Progenitor cell of endocrine pancreas (in vitro differentiated cells): ENCODE measurements at regions not wholly inside any gene's neighbourhood (a gene's known extent, or its start where the extent isn't known, plus 50 kb on each side); places are given as distances from the start of the nearest gene placed in this dataset.

Source experiments
- DNase-seq: peaks from one replicate; pipeline ENCODE4 v3.0.0; 2021; ENCODE audit warnings: low spot score; ENCODE audit not compliant: unreplicated experiment
- H3K27ac Mint-ChIP-seq: 2 replicates; pipeline ENCODE4 v1.8.0; 2021; ENCODE audit warnings: mild to moderate bottlenecking, moderate library complexity, mixed read lengths
- H3K27me3 Mint-ChIP-seq: 2 replicates; pipeline ENCODE4 v1.8.0; 2021; ENCODE audit warnings: mixed read lengths
- H3K36me3 Mint-ChIP-seq: 2 replicates; pipeline ENCODE4 v1.8.0; 2022; ENCODE audit warnings: mixed read lengths; ENCODE audit not compliant: insufficient read depth
- H3K4me1 Mint-ChIP-seq: 2 replicates; pipeline ENCODE4 v1.8.0; 2021; ENCODE audit warnings: low read depth, mixed read lengths
- H3K4me3 Mint-ChIP-seq: 2 replicates; pipeline ENCODE4 v1.8.0; 2021; ENCODE audit warnings: low read depth, mild to moderate bottlenecking, moderate library complexity, mixed read lengths
- H3K9me3 Mint-ChIP-seq: 2 replicates; pipeline ENCODE4 v1.8.0; 2021; ENCODE audit warnings: low read depth, mixed read lengths
- TF ChIP-seq, protein P1 (sequence below): fragments of 200-600 bp; sonication (generic); IDR thresholded peaks from one replicate; pipeline ENCODE4 v1.5.0; 2021; ENCODE audit warnings: antibody characterized with exemption, mild to moderate bottlenecking; ENCODE audit not compliant: unreplicated experiment

- Mint-ChIP-seq H3K36me3 (no peaks in the 10 kb centered on the region), H3K27me3 (peaks cover 15% of the 10 kb centered on the region), H3K9me3 (no peaks in the 10 kb centered on the region), H3K4me1 (peaks cover 1% of the 10 kb centered on the region), H3K4me3 (no peak overlapping the region), H3K27ac (no peak overlapping the region)
- DNase-seq: no peak
- TF ChIP-seq, protein P1, sequence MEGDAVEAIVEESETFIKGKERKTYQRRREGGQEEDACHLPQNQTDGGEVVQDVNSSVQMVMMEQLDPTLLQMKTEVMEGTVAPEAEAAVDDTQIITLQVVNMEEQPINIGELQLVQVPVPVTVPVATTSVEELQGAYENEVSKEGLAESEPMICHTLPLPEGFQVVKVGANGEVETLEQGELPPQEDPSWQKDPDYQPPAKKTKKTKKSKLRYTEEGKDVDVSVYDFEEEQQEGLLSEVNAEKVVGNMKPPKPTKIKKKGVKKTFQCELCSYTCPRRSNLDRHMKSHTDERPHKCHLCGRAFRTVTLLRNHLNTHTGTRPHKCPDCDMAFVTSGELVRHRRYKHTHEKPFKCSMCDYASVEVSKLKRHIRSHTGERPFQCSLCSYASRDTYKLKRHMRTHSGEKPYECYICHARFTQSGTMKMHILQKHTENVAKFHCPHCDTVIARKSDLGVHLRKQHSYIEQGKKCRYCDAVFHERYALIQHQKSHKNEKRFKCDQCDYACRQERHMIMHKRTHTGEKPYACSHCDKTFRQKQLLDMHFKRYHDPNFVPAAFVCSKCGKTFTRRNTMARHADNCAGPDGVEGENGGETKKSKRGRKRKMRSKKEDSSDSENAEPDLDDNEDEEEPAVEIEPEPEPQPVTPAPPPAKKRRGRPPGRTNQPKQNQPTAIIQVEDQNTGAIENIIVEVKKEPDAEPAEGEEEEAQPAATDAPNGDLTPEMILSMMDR: no peak
Observed at GRCh38 chr3:158911586-158911985, 109.7 kb downstream of the MFSD1 start.

DNA sequence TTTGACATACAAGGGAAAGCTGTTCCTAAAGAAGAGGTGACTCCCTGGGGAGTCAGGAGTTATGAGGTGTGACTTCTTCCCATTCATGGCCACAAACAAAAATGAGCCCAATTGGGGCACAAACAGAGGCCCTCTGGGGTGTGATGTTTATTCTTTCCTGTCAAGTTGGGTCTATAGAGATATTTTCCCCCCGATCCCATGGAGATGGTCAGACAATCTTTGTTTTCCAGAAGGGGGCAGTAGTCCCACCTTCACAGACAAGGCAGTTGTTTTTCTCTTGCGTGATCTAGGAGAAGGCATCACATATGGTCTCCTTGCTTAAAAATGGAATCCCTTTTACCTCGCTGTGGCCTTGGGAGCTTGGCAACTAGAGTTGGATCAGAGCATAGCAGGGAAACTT lies 110.3 kb downstream of the MFSD1 start:
- H3K9me3 Mint-ChIP-seq: no peaks in the 10 kb centered on the region
- TF ChIP-seq, protein P1: peak; percentile 20
- no peak for DNase-seq
- H3K27ac Mint-ChIP-seq: no peak overlapping the region
- H3K27me3 Mint-ChIP-seq: peaks cover 11% of the 10 kb centered on the region
- H3K4me1 Mint-ChIP-seq: peaks cover 1% of the 10 kb centered on the region
- H3K4me3 Mint-ChIP-seq: no peak overlapping the region
- no peaks in the 10 kb centered on the region for H3K36me3 Mint-ChIP-seq

- H3K27ac Mint-ChIP-seq: no peak overlapping the region
- no peak for DNase-seq
- H3K4me3 Mint-ChIP-seq: no peak overlapping the region
- H3K27me3 Mint-ChIP-seq: peaks cover 7% of the 10 kb centered on the region
- H3K36me3 Mint-ChIP-seq: no peaks in the 10 kb centered on the region
- peaks cover 1% of the 10 kb centered on the region for H3K4me1 Mint-ChIP-seq
- no peaks in the 10 kb centered on the region for H3K9me3 Mint-ChIP-seq
- TF ChIP-seq, protein P1: no peak
Observed at GRCh38 chr3:158912621-158913020, 110.8 kb downstream of the MFSD1 start.

- peaks cover 5% of the 10 kb centered on the region for H3K4me1 Mint-ChIP-seq
- no peak overlapping the region for H3K27ac Mint-ChIP-seq
- DNase-seq: no peak
- TF ChIP-seq, protein P1: no peak
- H3K27me3 Mint-ChIP-seq: no peaks in the 10 kb centered on the region
- no peaks in the 10 kb centered on the region for H3K36me3 Mint-ChIP-seq
- H3K4me3 Mint-ChIP-seq: no peak overlapping the region
- H3K9me3 Mint-ChIP-seq: no peaks in the 10 kb centered on the region
Observed at GRCh38 chr3:158916111-158916510, 114.3 kb downstream of the MFSD1 start.

DNA sequence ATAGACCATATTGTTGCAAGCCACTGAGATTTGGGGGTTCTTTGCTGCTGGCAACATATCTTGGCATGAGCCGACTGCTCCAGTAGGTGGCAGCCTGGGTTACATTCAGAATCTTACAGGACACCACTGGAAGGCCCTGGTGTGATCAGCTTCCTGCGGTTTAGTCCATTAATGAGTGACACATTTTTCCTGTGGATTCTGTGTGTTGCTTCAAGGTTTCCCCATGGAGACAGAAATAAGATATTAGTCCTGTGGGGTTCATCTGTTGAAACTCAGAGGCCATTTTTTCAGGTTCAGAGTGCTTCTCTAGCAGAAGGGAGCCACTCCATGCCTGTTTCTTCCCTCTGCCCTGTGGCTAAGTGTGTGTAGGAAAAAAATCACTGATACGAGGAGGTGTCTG lies 116.2 kb downstream of the MFSD1 start:
- H3K36me3 Mint-ChIP-seq: no peaks in the 10 kb centered on the region
- TF ChIP-seq, protein P1: peak; percentile 77
- no peaks in the 10 kb centered on the region for H3K27me3 Mint-ChIP-seq
- H3K9me3 Mint-ChIP-seq: no peaks in the 10 kb centered on the region
- H3K4me3 Mint-ChIP-seq: no peak overlapping the region
- peak; percentile 47 for DNase-seq
- H3K4me1 Mint-ChIP-seq: peaks cover 5% of the 10 kb centered on the region
- no peak overlapping the region for H3K27ac Mint-ChIP-seq

- H3K36me3 Mint-ChIP-seq: no peaks in the 10 kb centered on the region
- no peak for DNase-seq
- TF ChIP-seq, protein P1: no peak
- no peaks in the 10 kb centered on the region for H3K9me3 Mint-ChIP-seq
- no peaks in the 10 kb centered on the region for H3K27me3 Mint-ChIP-seq
- no peak overlapping the region for H3K4me3 Mint-ChIP-seq
- peaks cover 5% of the 10 kb centered on the region for H3K4me1 Mint-ChIP-seq
- no peak overlapping the region for H3K27ac Mint-ChIP-seq
Observed at GRCh38 chr3:158918451-158918850, 116.6 kb downstream of the MFSD1 start.
